GM19328 (cell line): ENCODE measurements at regions not wholly inside any gene's neighbourhood (a gene's known extent, or its start where the extent isn't known, plus 50 kb on each side); places are given as distances from the start of the nearest gene placed in this dataset.

Experiments used
- ATAC-seq: cut with Tn5 transposase; IDR thresholded peaks from one replicate; pipeline ENCODE4 v1.9.1; 2021; ENCODE audit warnings: mild to moderate bottlenecking, moderate library complexity; ENCODE audit not compliant: unreplicated experiment

GRCh38 chr5:121795511-121795910 lies 56.2 kb upstream of the FTMT start:
- no peak for ATAC-seq

- no peak for ATAC-seq
Observed at GRCh38 chr5:121797681-121798518, 53.8 kb upstream of the FTMT start.
